ENCODE measurements at regions not wholly inside any gene's neighbourhood (a gene's known extent, or its start where the extent isn't known, plus 50 kb on each side); places are given as distances from the start of the nearest gene placed in this dataset.

GRCh38 chr7:33762151-33762910, 143.0 kb upstream of the BMPER start:
- Histone ChIP-seq H3K4me3 (ENCODE audit: low read length) (no peak overlapping the region), H3K4me2 (ENCODE audit: low read length) (peak overlapping the region; percentile 1), H3K36me3 (ENCODE audit: insufficient read depth, low read length) (no peaks in the 10 kb centered on the region), H3K4me1 (ENCODE audit: control insufficient read depth, insufficient read depth, low read length) (peaks cover 27% of the 10 kb centered on the region), H3K9me3 (replicated peaks; ENCODE audit: low read length) (no peaks in the 10 kb centered on the region), H3K9ac (ENCODE audit: low read depth, low read length) (no peak overlapping the region), H3K27me3 (ENCODE audit: control insufficient read depth, insufficient read depth, low read length) (no peaks in the 10 kb centered on the region)

GRCh38 chr7:33762911-33763306, 142.4 kb upstream of the BMPER start:
- H3K4me3 ChIP-seq (ENCODE audit: low read length): no peak overlapping the region

DNA sequence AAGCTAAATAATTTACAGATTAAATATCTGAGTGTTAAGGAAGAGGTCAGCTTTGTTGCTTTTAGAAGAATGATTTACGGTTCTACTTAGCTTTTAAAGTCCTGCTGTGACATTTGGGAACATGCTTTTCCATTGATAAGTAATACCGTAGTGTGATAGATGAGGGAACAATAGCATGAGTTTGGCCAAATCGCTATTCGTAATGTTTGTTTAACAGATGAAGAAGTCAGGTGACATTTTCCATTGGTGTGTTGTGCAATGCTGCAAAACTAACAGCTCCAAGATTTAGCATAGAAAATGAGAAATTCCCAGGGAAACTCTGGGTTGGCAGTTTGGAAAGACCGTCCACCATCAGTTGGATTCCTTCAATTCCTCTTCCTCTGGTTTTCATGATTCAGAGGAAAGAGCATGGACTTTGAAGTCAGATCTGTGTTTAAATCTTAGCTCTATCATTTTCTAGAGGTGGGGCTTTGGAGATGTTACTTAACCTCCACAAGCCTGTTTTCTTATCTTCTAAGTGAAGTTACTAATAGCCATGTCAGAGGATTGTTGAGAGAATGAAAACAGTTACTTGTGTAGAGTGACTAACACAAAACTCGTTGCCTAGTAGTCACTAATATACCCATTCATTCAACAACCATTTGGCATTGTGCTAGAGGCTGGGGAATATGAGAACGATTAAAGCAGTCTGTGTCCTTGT, 140.4 kb upstream of the BMPER start:
- Histone ChIP-seq H3K4me3 (ENCODE audit: low read length) (no peak overlapping the region), H3K9ac (ENCODE audit: low read depth, low read length) (no peak overlapping the region), H3K4me1 (ENCODE audit: control insufficient read depth, insufficient read depth, low read length) (peaks cover 25% of the 10 kb centered on the region), H3K9me3 (replicated peaks; ENCODE audit: low read length) (no peaks in the 10 kb centered on the region), H3K27me3 (ENCODE audit: control insufficient read depth, insufficient read depth, low read length) (no peaks in the 10 kb centered on the region), H3K36me3 (ENCODE audit: insufficient read depth, low read length) (no peaks in the 10 kb centered on the region), H3K4me2 (ENCODE audit: low read length) (no peak overlapping the region)

More at GRCh38 chr7:33762911-33763306, 142.4 kb upstream of the BMPER start:
- H3K36me3 ChIP-seq (ENCODE audit: insufficient read depth, low read length): no peaks in the 10 kb centered on the region
- no peaks in the 10 kb centered on the region for H3K27me3 ChIP-seq (ENCODE audit: control insufficient read depth, insufficient read depth, low read length)
- H3K4me1 ChIP-seq (ENCODE audit: control insufficient read depth, insufficient read depth, low read length): peaks cover 25% of the 10 kb centered on the region
- no peaks in the 10 kb centered on the region for H3K9me3 ChIP-seq (replicated peaks; ENCODE audit: low read length)
- peak overlapping the region; percentile 1 for H3K4me2 ChIP-seq (ENCODE audit: low read length)
- no peak overlapping the region for H3K9ac ChIP-seq (ENCODE audit: low read depth, low read length)

- Histone ChIP-seq H3K36me3 (ENCODE audit: insufficient read depth, low read length) (no peaks in the 10 kb centered on the region), H3K27me3 (ENCODE audit: control insufficient read depth, insufficient read depth, low read length) (no peaks in the 10 kb centered on the region), H3K9ac (ENCODE audit: low read depth, low read length) (no peak overlapping the region), H3K4me2 (ENCODE audit: low read length) (no peak overlapping the region), H3K9me3 (replicated peaks; ENCODE audit: low read length) (no peaks in the 10 kb centered on the region), H3K4me3 (ENCODE audit: low read length) (no peak overlapping the region), H3K4me1 (ENCODE audit: control insufficient read depth, insufficient read depth, low read length) (peaks cover 25% of the 10 kb centered on the region)
Measured at GRCh38 chr7:33766405-33766804, 138.9 kb upstream of the BMPER start.

DNA sequence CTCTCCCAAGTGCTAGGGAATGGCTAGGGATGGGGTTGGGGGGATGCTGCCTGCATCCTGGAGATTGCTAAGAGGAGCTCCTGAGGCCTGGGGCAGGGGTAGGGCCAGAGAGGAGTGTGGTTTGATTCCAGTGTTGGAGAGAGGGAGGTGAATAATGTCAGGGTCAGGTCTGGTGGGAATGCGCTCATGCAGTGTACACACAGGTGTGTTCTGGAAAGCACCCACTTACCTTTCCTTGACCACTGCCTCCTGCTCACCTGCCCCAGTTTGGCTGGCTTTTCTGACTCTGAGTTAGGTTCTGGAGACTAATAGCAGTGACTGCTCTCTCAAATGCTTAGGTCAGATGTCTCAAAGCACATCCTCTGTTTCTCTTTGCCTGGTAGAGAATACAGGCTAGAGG, 135.4 kb upstream of the BMPER start:
- Histone ChIP-seq H3K9ac (ENCODE audit: low read depth, low read length) (no peak overlapping the region), H3K9me3 (replicated peaks; ENCODE audit: low read length) (no peaks in the 10 kb centered on the region), H3K4me1 (ENCODE audit: control insufficient read depth, insufficient read depth, low read length) (peaks cover 31% of the 10 kb centered on the region), H3K4me3 (ENCODE audit: low read length) (no peak overlapping the region), H3K4me2 (ENCODE audit: low read length) (no peak overlapping the region), H3K27me3 (ENCODE audit: control insufficient read depth, insufficient read depth, low read length) (no peaks in the 10 kb centered on the region), H3K36me3 (ENCODE audit: insufficient read depth, low read length) (no peaks in the 10 kb centered on the region)

- Histone ChIP-seq H3K4me2 (ENCODE audit: low read length) (no peak overlapping the region), H3K9ac (ENCODE audit: low read depth, low read length) (no peak overlapping the region), H3K27me3 (ENCODE audit: control insufficient read depth, insufficient read depth, low read length) (no peaks in the 10 kb centered on the region), H3K9me3 (replicated peaks; ENCODE audit: low read length) (no peaks in the 10 kb centered on the region), H3K36me3 (ENCODE audit: insufficient read depth, low read length) (no peaks in the 10 kb centered on the region), H3K4me1 (ENCODE audit: control insufficient read depth, insufficient read depth, low read length) (peaks cover 34% of the 10 kb centered on the region), H3K4me3 (ENCODE audit: low read length) (no peak overlapping the region)
Measured at GRCh38 chr7:33770576-33770975, 134.8 kb upstream of the BMPER start.

- H3K4me2 ChIP-seq (ENCODE audit: low read length): no peak overlapping the region
- no peak overlapping the region for H3K4me3 ChIP-seq (ENCODE audit: low read length)
- no peaks in the 10 kb centered on the region for H3K36me3 ChIP-seq (ENCODE audit: insufficient read depth, low read length)
- no peak overlapping the region for H3K9ac ChIP-seq (ENCODE audit: low read depth, low read length)
- H3K4me1 ChIP-seq (ENCODE audit: control insufficient read depth, insufficient read depth, low read length): peaks cover 32% of the 10 kb centered on the region
- no peaks in the 10 kb centered on the region for H3K9me3 ChIP-seq (replicated peaks; ENCODE audit: low read length)
- H3K27me3 ChIP-seq (ENCODE audit: control insufficient read depth, insufficient read depth, low read length): no peaks in the 10 kb centered on the region
Measured at GRCh38 chr7:33771422-33771821, 133.9 kb upstream of the BMPER start.

- H3K4me3 ChIP-seq (ENCODE audit: low read length): no peak overlapping the region
- peak overlapping the region; percentile 14 for H3K4me2 ChIP-seq (ENCODE audit: low read length)
- no peaks in the 10 kb centered on the region for H3K36me3 ChIP-seq (ENCODE audit: insufficient read depth, low read length)
- H3K9me3 ChIP-seq (replicated peaks; ENCODE audit: low read length): no peaks in the 10 kb centered on the region
- H3K9ac ChIP-seq (ENCODE audit: low read depth, low read length): peak overlapping the region; percentile 12
- no peaks in the 10 kb centered on the region for H3K27me3 ChIP-seq (ENCODE audit: control insufficient read depth, insufficient read depth, low read length)
- peaks cover 32% of the 10 kb centered on the region for H3K4me1 ChIP-seq (ENCODE audit: control insufficient read depth, insufficient read depth, low read length)
Measured at GRCh38 chr7:33773053-33773452, 132.3 kb upstream of the BMPER start.

DNA sequence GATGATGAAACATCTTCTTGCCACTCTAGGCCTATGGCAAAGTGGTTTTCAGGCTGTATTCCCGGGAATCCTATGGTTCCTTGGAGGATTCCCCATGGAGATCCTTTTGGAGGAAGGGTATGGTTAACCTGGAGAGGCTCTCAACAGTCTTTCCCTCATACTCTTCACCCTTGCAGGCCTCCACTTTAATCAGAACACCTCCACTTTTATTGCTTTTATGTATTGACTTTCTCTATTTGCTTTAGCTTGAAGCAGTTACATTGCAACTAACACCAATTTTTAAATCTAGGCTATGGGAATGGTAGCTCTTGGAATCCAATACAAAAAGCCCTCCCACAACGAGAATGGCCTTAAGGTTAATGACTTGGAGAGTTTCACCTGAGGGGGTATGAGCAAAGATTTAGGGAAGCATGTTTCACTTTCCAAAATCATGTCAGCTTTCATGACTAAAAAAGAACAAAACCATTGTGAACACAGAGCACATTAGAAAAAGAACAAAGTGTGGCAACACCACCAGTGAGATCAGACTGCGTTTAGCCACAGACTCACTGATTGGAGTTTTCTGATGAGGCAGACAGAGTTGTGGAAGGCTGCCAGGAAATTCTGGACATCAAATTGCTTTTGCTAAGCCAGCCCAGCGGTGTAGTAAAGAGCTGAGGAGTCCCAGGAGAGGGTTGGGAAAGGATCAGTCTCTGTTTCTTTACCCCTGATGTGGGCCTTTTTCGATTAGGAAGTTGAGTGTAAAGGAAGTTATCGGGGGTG, 130.4 kb upstream of the BMPER start:
- Histone ChIP-seq H3K4me3 (ENCODE audit: low read length) (no peak overlapping the region), H3K9me3 (replicated peaks; ENCODE audit: low read length) (no peaks in the 10 kb centered on the region)

GRCh38 chr7:33775790-33776189, 129.5 kb upstream of the BMPER start:
- H3K4me2 ChIP-seq (ENCODE audit: low read length): no peak overlapping the region
- H3K4me3 ChIP-seq (ENCODE audit: low read length): no peak overlapping the region
- no peak overlapping the region for H3K9ac ChIP-seq (ENCODE audit: low read depth, low read length)
- peaks cover 32% of the 10 kb centered on the region for H3K4me1 ChIP-seq (ENCODE audit: control insufficient read depth, insufficient read depth, low read length)
- H3K27me3 ChIP-seq (ENCODE audit: control insufficient read depth, insufficient read depth, low read length): no peaks in the 10 kb centered on the region
- H3K9me3 ChIP-seq (replicated peaks; ENCODE audit: low read length): no peaks in the 10 kb centered on the region
- H3K36me3 ChIP-seq (ENCODE audit: insufficient read depth, low read length): no peaks in the 10 kb centered on the region

More for the DNA sequence above, 130.4 kb upstream of the BMPER start:
- no peak overlapping the region for H3K4me2 ChIP-seq (ENCODE audit: low read length)
- H3K36me3 ChIP-seq (ENCODE audit: insufficient read depth, low read length): no peaks in the 10 kb centered on the region
- H3K27me3 ChIP-seq (ENCODE audit: control insufficient read depth, insufficient read depth, low read length): no peaks in the 10 kb centered on the region
- H3K4me1 ChIP-seq (ENCODE audit: control insufficient read depth, insufficient read depth, low read length): peaks cover 32% of the 10 kb centered on the region
- no peak overlapping the region for H3K9ac ChIP-seq (ENCODE audit: low read depth, low read length)

- Histone ChIP-seq H3K4me3 (ENCODE audit: low read length) (no peak overlapping the region), H3K27me3 (ENCODE audit: control insufficient read depth, insufficient read depth, low read length) (no peaks in the 10 kb centered on the region), H3K4me2 (ENCODE audit: low read length) (no peak overlapping the region), H3K36me3 (ENCODE audit: insufficient read depth, low read length) (no peaks in the 10 kb centered on the region), H3K4me1 (ENCODE audit: control insufficient read depth, insufficient read depth, low read length) (peaks cover 41% of the 10 kb centered on the region), H3K9me3 (replicated peaks; ENCODE audit: low read length) (no peaks in the 10 kb centered on the region), H3K9ac (ENCODE audit: low read depth, low read length) (no peak overlapping the region)
Measured at GRCh38 chr7:33776788-33777187, 128.6 kb upstream of the BMPER start.

All from skeletal muscle satellite cell (primary cell).